ENCODE measurements at regions not wholly inside any gene's neighbourhood (a gene's known extent, or its start where the extent isn't known, plus 50 kb on each side); places are given as distances from the start of the nearest gene placed in this dataset.

DNA sequence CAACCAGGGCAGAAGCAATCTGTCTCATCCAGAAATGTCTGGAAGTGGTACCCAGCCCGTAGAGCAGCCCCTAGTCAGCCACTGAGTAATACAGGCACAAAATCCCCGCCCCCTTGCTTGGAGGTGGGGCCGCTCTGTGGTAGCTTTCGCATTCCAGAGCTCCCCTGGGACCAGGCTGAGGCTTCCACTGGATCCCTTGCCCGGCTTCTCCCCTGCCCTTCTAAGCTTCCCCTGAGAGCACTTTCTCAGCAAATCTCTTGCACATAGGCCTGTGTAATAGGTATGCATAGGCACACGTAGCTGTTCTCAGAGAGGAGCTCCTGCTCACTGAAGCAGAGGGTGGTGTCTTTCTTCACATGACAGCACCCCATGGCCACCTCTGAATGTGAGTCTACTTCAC, 144.2 kb downstream of the BMS1 start (continued):
- no peak for TF ChIP-seq ZNF114 (tag by site-specific recombination; IDR thresholded peaks at IDR 0.05)
- TF ChIP-seq ZNF600 (tag by site-specific recombination; IDR thresholded peaks at IDR 0.05), result no peak
- TF ChIP-seq ZNF146 (tag by site-specific recombination; IDR thresholded peaks at IDR 0.05), result no peak
- no peak for TF ChIP-seq ZNF274 (IDR thresholded peaks at IDR 0.05; ENCODE audit: low read length)
- TF ChIP-seq ZNF274 (tag by site-specific recombination; IDR thresholded peaks at IDR 0.05; ENCODE audit: borderline replicate concordance), result no peak
- TF ChIP-seq ZSCAN16 (tag by site-specific recombination; IDR thresholded peaks at IDR 0.05), result no peak
- no peak for TF ChIP-seq ZBTB20 (tag by site-specific recombination; IDR thresholded peaks at IDR 0.05)
- TF ChIP-seq ZFP69B (tag by site-specific recombination; IDR thresholded peaks at IDR 0.05), result peak; percentile 59; the same call in 1 of the 2 replicates
- TF ChIP-seq GFI1B (tag by site-specific recombination; IDR thresholded peaks at IDR 0.05), result no peak
- TF ChIP-seq, protein P1, sequence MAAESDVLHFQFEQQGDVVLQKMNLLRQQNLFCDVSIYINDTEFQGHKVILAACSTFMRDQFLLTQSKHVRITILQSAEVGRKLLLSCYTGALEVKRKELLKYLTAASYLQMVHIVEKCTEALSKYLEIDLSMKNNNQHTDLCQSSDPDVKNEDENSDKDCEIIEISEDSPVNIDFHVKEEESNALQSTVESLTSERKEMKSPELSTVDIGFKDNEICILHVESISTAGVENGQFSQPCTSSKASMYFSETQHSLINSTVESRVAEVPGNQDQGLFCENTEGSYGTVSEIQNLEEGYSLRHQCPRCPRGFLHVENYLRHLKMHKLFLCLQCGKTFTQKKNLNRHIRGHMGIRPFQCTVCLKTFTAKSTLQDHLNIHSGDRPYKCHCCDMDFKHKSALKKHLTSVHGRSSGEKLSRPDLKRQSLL (tag by site-specific recombination; IDR thresholded peaks at IDR 0.05), result no peak
- TF ChIP-seq, protein P2, sequence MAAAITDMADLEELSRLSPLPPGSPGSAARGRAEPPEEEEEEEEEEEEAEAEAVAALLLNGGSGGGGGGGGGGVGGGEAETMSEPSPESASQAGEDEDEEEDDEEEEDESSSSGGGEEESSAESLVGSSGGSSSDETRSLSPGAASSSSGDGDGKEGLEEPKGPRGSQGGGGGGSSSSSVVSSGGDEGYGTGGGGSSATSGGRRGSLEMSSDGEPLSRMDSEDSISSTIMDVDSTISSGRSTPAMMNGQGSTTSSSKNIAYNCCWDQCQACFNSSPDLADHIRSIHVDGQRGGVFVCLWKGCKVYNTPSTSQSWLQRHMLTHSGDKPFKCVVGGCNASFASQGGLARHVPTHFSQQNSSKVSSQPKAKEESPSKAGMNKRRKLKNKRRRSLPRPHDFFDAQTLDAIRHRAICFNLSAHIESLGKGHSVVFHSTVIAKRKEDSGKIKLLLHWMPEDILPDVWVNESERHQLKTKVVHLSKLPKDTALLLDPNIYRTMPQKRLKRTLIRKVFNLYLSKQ (tag by site-specific recombination; IDR thresholded peaks at IDR 0.05; ENCODE audit: borderline replicate concordance), result no peak
- no peak for TF ChIP-seq ZNF157 (tag by site-specific recombination; IDR thresholded peaks at IDR 0.05)
- TF ChIP-seq ZFP41 (tag by site-specific recombination; IDR thresholded peaks at IDR 0.05; ENCODE audit: borderline replicate concordance), result no peak
- no peak for TF ChIP-seq ZSCAN23 (tag by site-specific recombination; IDR thresholded peaks at IDR 0.05)
- no peak for TF ChIP-seq ZNF2 (tag by site-specific recombination; IDR thresholded peaks at IDR 0.05)
- TF ChIP-seq ZNF341 (tag by site-specific recombination; IDR thresholded peaks at IDR 0.05; ENCODE audit: low read depth), result peak; percentile 75
- no peak for TF ChIP-seq RBAK (tag by site-specific recombination; IDR thresholded peaks at IDR 0.05)
- TF ChIP-seq, protein P3, sequence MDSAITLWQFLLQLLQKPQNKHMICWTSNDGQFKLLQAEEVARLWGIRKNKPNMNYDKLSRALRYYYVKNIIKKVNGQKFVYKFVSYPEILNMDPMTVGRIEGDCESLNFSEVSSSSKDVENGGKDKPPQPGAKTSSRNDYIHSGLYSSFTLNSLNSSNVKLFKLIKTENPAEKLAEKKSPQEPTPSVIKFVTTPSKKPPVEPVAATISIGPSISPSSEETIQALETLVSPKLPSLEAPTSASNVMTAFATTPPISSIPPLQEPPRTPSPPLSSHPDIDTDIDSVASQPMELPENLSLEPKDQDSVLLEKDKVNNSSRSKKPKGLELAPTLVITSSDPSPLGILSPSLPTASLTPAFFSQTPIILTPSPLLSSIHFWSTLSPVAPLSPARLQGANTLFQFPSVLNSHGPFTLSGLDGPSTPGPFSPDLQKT (IDR thresholded peaks at IDR 0.05; ENCODE audit: borderline replicate concordance, low read depth, low read length), result no peak
- no peak for TF ChIP-seq ZNF843 (tag by site-specific recombination; IDR thresholded peaks at IDR 0.05)
- TF ChIP-seq KLF9 (tag by site-specific recombination; IDR thresholded peaks at IDR 0.05; ENCODE audit: low read depth), result no peak
- no peak for TF ChIP-seq GLI4 (tag by site-specific recombination; IDR thresholded peaks at IDR 0.05)
- TF ChIP-seq, protein P4, sequence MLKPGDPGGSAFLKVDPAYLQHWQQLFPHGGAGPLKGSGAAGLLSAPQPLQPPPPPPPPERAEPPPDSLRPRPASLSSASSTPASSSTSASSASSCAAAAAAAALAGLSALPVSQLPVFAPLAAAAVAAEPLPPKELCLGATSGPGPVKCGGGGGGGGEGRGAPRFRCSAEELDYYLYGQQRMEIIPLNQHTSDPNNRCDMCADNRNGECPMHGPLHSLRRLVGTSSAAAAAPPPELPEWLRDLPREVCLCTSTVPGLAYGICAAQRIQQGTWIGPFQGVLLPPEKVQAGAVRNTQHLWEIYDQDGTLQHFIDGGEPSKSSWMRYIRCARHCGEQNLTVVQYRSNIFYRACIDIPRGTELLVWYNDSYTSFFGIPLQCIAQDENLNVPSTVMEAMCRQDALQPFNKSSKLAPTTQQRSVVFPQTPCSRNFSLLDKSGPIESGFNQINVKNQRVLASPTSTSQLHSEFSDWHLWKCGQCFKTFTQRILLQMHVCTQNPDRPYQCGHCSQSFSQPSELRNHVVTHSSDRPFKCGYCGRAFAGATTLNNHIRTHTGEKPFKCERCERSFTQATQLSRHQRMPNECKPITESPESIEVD (tag by site-specific recombination; IDR thresholded peaks at IDR 0.05), result no peak
- TF ChIP-seq, protein P5, sequence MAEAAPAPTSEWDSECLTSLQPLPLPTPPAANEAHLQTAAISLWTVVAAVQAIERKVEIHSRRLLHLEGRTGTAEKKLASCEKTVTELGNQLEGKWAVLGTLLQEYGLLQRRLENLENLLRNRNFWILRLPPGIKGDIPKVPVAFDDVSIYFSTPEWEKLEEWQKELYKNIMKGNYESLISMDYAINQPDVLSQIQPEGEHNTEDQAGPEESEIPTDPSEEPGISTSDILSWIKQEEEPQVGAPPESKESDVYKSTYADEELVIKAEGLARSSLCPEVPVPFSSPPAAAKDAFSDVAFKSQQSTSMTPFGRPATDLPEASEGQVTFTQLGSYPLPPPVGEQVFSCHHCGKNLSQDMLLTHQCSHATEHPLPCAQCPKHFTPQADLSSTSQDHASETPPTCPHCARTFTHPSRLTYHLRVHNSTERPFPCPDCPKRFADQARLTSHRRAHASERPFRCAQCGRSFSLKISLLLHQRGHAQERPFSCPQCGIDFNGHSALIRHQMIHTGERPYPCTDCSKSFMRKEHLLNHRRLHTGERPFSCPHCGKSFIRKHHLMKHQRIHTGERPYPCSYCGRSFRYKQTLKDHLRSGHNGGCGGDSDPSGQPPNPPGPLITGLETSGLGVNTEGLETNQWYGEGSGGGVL (tag by site-specific recombination; IDR thresholded peaks at IDR 0.05), result no peak
- TF ChIP-seq ZEB2 (tag by site-specific recombination; IDR thresholded peaks at IDR 0.05), result no peak
- TF ChIP-seq ZNF521 (tag by site-specific recombination; IDR thresholded peaks at IDR 0.05), result no peak
- TF ChIP-seq YY2 (tag by site-specific recombination; IDR thresholded peaks at IDR 0.05), result no peak
- TF ChIP-seq ZNF830 (tag by site-specific recombination; IDR thresholded peaks at IDR 0.05; ENCODE audit: low read depth), result no peak
- TF ChIP-seq, protein P6, sequence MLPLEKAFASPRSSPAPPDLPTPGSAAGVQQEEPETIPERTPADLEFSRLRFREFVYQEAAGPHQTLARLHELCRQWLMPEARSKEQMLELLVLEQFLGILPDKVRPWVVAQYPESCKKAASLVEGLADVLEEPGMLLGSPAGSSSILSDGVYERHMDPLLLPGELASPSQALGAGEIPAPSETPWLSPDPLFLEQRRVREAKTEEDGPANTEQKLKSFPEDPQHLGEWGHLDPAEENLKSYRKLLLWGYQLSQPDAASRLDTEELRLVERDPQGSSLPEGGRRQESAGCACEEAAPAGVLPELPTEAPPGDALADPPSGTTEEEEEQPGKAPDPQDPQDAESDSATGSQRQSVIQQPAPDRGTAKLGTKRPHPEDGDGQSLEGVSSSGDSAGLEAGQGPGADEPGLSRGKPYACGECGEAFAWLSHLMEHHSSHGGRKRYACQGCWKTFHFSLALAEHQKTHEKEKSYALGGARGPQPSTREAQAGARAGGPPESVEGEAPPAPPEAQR (tag by site-specific recombination; IDR thresholded peaks at IDR 0.05), result no peak
- peak; percentile 24; the same call in 1 of the 2 replicates for TF ChIP-seq IKZF3 (tag by site-specific recombination; IDR thresholded peaks at IDR 0.05)
- no peak for TF ChIP-seq ZNF223 (tag by site-specific recombination; IDR thresholded peaks at IDR 0.05)
- TF ChIP-seq ZNF623 (tag by site-specific recombination; IDR thresholded peaks at IDR 0.05), result no peak
- TF ChIP-seq ZNF48 (tag by site-specific recombination; IDR thresholded peaks at IDR 0.05), result no peak
- TF ChIP-seq ZNF184 (tag by site-specific recombination; IDR thresholded peaks at IDR 0.05), result no peak

Measured in HEK293 (cell line).